Naive B cell (primary cell): ENCODE measurements at regions not wholly inside any gene's neighbourhood (a gene's known extent, or its start where the extent isn't known, plus 50 kb on each side); places are given as distances from the start of the nearest gene placed in this dataset.

ENCODE experiments used
- ATAC-seq, 2 donors: fragments of 150-1000 bp; cut with Tn5 transposase; 2 replicates each; pipeline ENCODE4 v1.10.0; 2021; ENCODE audit warnings: low read depth in 2 of 2, mild to moderate bottlenecking in 2 of 2, moderate library complexity in 2 of 2
- DNase-seq: peaks from one replicate; pipeline ENCODE4 v3.0.0; 2022
- H3K27ac Mint-ChIP-seq, 6 donors: one replicate each; pipeline ENCODE4 v1.8.0; 2020 to 2022; ENCODE audit warnings: mild to moderate bottlenecking in 6 of 6, mixed read lengths in 6 of 6, moderate library complexity in 5 of 6, inconsistent platforms in 2 of 6
- H3K27me3 Mint-ChIP-seq, 3 donors: one replicate each; pipeline ENCODE4 v1.8.0; 2021 to 2022; ENCODE audit warnings: mixed read lengths in 3 of 3, mild to moderate bottlenecking in 1 of 3
- H3K36me3 Mint-ChIP-seq, 2 donors: one replicate each; pipeline ENCODE4 v1.8.0; 2020 to 2022; ENCODE audit warnings: mixed read lengths in 2 of 2, inconsistent platforms in 1 of 2, mild to moderate bottlenecking in 1 of 2
- H3K4me1 Mint-ChIP-seq, 3 donors: one replicate each; pipeline ENCODE4 v1.8.0; 2020 to 2022; ENCODE audit warnings: mixed read lengths in 3 of 3, inconsistent platforms in 1 of 3, mild to moderate bottlenecking in 1 of 3, moderate library complexity in 1 of 3
- H3K4me3 Mint-ChIP-seq, 8 donors: one replicate each; pipeline ENCODE4 v1.8.0; 2020 to 2022; ENCODE audit warnings: mild to moderate bottlenecking in 8 of 8, mixed read lengths in 8 of 8, moderate library complexity in 8 of 8, inconsistent platforms in 2 of 8
- H3K9me3 Mint-ChIP-seq, 7 donors: one replicate each; pipeline ENCODE4 v1.8.0; 2020 to 2022; ENCODE audit warnings: mixed read lengths in 7 of 7, mild to moderate bottlenecking in 5 of 7, inconsistent platforms in 2 of 7, moderate library complexity in 1 of 7

GRCh38 chr3:63067999-63068645, 192.9 kb upstream of the CADPS start:
- Mint-ChIP-seq H3K4me3 (no peak overlapping the region), H3K36me3 (no peaks in the 10 kb centered on the region), H3K27me3 (no peaks in the 10 kb centered on the region), H3K9me3 (peaks cover 0 to 15% (median 6%) of the 10 kb centered on the region in 7 donors), H3K27ac (no peak overlapping the region), H3K4me1 (no peaks in the 10 kb centered on the region)
- ATAC-seq (no peak), DNase-seq (no peak)

- Mint-ChIP-seq H3K4me3 (no peak overlapping the region), H3K9me3 (peaks cover 0 to 14% (median 6%) of the 10 kb centered on the region in 7 donors), H3K27ac (no peak overlapping the region), H3K27me3 (no peaks in the 10 kb centered on the region), H3K4me1 (no peaks in the 10 kb centered on the region), H3K36me3 (no peaks in the 10 kb centered on the region)
- DNase-seq (no peak), ATAC-seq (no peak)
Observed at GRCh38 chr3:63069806-63070475, 194.7 kb upstream of the CADPS start.

GRCh38 chr3:63070476-63070810, 195.2 kb upstream of the CADPS start:
- H3K9me3 Mint-ChIP-seq: peaks cover 0 to 14% (median 6%) of the 10 kb centered on the region in 7 donors
- ATAC-seq: no peak
- H3K27ac Mint-ChIP-seq: peak overlapping the region in 1 of 6 donors; percentile 34
- DNase-seq: no peak
- no peaks in the 10 kb centered on the region for H3K36me3 Mint-ChIP-seq
- H3K4me3 Mint-ChIP-seq: no peak overlapping the region
- H3K27me3 Mint-ChIP-seq: no peaks in the 10 kb centered on the region
- H3K4me1 Mint-ChIP-seq: no peaks in the 10 kb centered on the region

GRCh38 chr3:63076357-63076756, 201.1 kb upstream of the CADPS start:
- no peak overlapping the region for H3K27ac Mint-ChIP-seq
- peaks cover 0 to 4% (median 3%) of the 10 kb centered on the region in 7 donors for H3K9me3 Mint-ChIP-seq
- H3K36me3 Mint-ChIP-seq: no peaks in the 10 kb centered on the region
- DNase-seq (no peak), ATAC-seq (no peak)
- H3K27me3 Mint-ChIP-seq: no peaks in the 10 kb centered on the region
- H3K4me3 Mint-ChIP-seq: no peak overlapping the region
- H3K4me1 Mint-ChIP-seq: no peaks in the 10 kb centered on the region

- ATAC-seq: no peak
- Mint-ChIP-seq H3K27ac (no peak overlapping the region), H3K4me1 (no peaks in the 10 kb centered on the region), H3K9me3 (peaks cover 2 to 26% (median 9%) of the 10 kb centered on the region in 7 donors), H3K27me3 (no peaks in the 10 kb centered on the region), H3K36me3 (peaks cover 0 to 7% of the 10 kb centered on the region in 2 donors), H3K4me3 (no peak overlapping the region)
- no peak for DNase-seq
Observed at GRCh38 chr3:63086190-63086589, 191.9 kb upstream of the SYNPR start.

GRCh38 chr3:63089007-63089750, 188.9 kb upstream of the SYNPR start:
- Mint-ChIP-seq H3K9me3 (peaks cover 0 to 6% (median 2%) of the 10 kb centered on the region in 7 donors), H3K27me3 (no peaks in the 10 kb centered on the region), H3K4me3 (no peak overlapping the region), H3K27ac (no peak overlapping the region), H3K36me3 (no peaks in the 10 kb centered on the region), H3K4me1 (no peaks in the 10 kb centered on the region)
- ATAC-seq (no peak), DNase-seq (no peak)

GRCh38 chr3:63089751-63090132, 188.4 kb upstream of the SYNPR start:
- H3K27me3 Mint-ChIP-seq: no peaks in the 10 kb centered on the region
- ATAC-seq (no peak), DNase-seq (no peak)
- H3K9me3 Mint-ChIP-seq: peaks cover 0 to 6% (median 2%) of the 10 kb centered on the region in 7 donors
- H3K36me3 Mint-ChIP-seq: no peaks in the 10 kb centered on the region
- H3K4me1 Mint-ChIP-seq: no peaks in the 10 kb centered on the region
- H3K27ac Mint-ChIP-seq: peak overlapping the region in 1 of 6 donors; percentile 3
- no peak overlapping the region for H3K4me3 Mint-ChIP-seq

- Mint-ChIP-seq H3K27ac (no peak overlapping the region), H3K27me3 (no peaks in the 10 kb centered on the region), H3K36me3 (no peaks in the 10 kb centered on the region), H3K4me3 (no peak overlapping the region), H3K4me1 (no peaks in the 10 kb centered on the region), H3K9me3 (peaks cover 0 to 4% (median 0%) of the 10 kb centered on the region in 7 donors)
- ATAC-seq (no peak), DNase-seq (no peak)
Observed at GRCh38 chr3:63090656-63091055, 187.5 kb upstream of the SYNPR start.

GRCh38 chr3:63092515-63092914, 185.6 kb upstream of the SYNPR start:
- Mint-ChIP-seq H3K9me3 (peaks cover 0 to 10% (median 2%) of the 10 kb centered on the region in 7 donors), H3K4me3 (no peak overlapping the region), H3K27me3 (no peaks in the 10 kb centered on the region), H3K36me3 (no peaks in the 10 kb centered on the region), H3K27ac (no peak overlapping the region), H3K4me1 (no peaks in the 10 kb centered on the region)
- ATAC-seq (no peak), DNase-seq (no peak)

GRCh38 chr3:63094642-63095408, 183.3 kb upstream of the SYNPR start:
- no peak for ATAC-seq
- no peaks in the 10 kb centered on the region for H3K27me3 Mint-ChIP-seq
- no peaks in the 10 kb centered on the region for H3K4me1 Mint-ChIP-seq
- no peak for DNase-seq
- H3K4me3 Mint-ChIP-seq: no peak overlapping the region
- no peak overlapping the region for H3K27ac Mint-ChIP-seq
- H3K9me3 Mint-ChIP-seq: peaks cover 0 to 9% (median 5%) of the 10 kb centered on the region in 7 donors
- H3K36me3 Mint-ChIP-seq: no peaks in the 10 kb centered on the region

GRCh38 chr3:63096248-63097058, 181.7 kb upstream of the SYNPR start:
- Mint-ChIP-seq H3K4me3 (no peak overlapping the region), H3K27ac (no peak overlapping the region), H3K27me3 (no peaks in the 10 kb centered on the region), H3K36me3 (no peaks in the 10 kb centered on the region), H3K9me3 (peaks cover 0 to 9% (median 5%) of the 10 kb centered on the region in 7 donors), H3K4me1 (no peaks in the 10 kb centered on the region)
- no peak for DNase-seq
- ATAC-seq: no peak

- Mint-ChIP-seq H3K36me3 (no peaks in the 10 kb centered on the region), H3K27me3 (no peaks in the 10 kb centered on the region), H3K27ac (no peak overlapping the region), H3K9me3 (peaks cover 0 to 9% (median 5%) of the 10 kb centered on the region in 7 donors), H3K4me1 (no peaks in the 10 kb centered on the region), H3K4me3 (no peak overlapping the region)
- ATAC-seq (no peak), DNase-seq (no peak)
Observed at GRCh38 chr3:63097396-63097795, 180.7 kb upstream of the SYNPR start.

- H3K27ac Mint-ChIP-seq: no peak overlapping the region
- no peak overlapping the region for H3K4me3 Mint-ChIP-seq
- no peaks in the 10 kb centered on the region for H3K36me3 Mint-ChIP-seq
- no peaks in the 10 kb centered on the region for H3K27me3 Mint-ChIP-seq
- H3K4me1 Mint-ChIP-seq: no peaks in the 10 kb centered on the region
- DNase-seq (no peak), ATAC-seq (no peak)
- H3K9me3 Mint-ChIP-seq: peaks cover 0 to 32% (median 4%) of the 10 kb centered on the region in 7 donors
Observed at GRCh38 chr3:63116922-63117321, 161.2 kb upstream of the SYNPR start.
